ENCODE measurements at regions not wholly inside any gene's neighbourhood (a gene's known extent, or its start where the extent isn't known, plus 50 kb on each side); places are given as distances from the start of the nearest gene placed in this dataset.
"Not testable (repeated sequence)": the region's sequence is repeated elsewhere in the genome, so short reads cannot be mapped to it uniquely, and the experiment has no call there.

DNA sequence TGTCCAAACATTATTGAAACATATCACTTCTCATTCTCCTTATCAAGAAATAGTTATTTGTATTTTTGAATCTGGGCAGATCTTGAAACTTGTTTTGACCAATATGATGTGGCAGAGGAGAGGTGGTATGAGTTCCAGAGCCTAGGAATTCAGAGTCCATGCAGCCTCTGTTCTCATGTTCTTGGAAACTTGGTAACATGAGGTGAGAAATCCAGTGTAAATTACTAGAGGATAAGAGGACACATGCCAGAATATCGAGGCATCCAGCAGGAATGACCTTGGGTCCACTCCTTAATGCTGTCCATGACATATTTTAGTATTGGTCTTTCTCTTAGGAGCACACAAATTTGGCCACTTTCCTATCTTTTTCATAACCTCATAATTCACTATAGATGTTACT is 1374.6 kb downstream of the FSCB start:
- DNase-seq, result no peak

DNA sequence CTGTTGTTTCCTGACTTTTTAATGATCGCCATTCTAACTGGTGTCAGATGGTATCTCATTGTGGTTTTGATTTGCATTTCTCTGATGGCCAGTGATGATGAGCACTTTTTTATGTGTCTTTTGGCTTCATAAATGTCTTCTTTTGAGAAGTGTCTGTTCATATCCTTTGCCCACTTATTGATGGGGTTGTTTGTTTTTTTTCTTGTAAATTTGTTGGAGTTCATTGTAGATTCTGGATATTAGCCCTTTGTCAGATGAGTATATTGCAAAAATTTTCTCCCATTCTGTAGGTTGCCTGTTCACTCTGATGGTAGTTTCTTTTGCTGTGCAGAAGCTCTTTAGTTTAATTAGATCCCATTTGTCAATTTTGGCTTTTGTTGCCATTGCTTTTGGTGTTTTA is 1378.7 kb downstream of the FSCB start:
- DNase-seq, result not testable (repeated sequence)

GRCh38 chr14:43127874-43128273 is 1379.2 kb downstream of the FSCB start:
- DNase-seq, result not testable (repeated sequence)

DNA sequence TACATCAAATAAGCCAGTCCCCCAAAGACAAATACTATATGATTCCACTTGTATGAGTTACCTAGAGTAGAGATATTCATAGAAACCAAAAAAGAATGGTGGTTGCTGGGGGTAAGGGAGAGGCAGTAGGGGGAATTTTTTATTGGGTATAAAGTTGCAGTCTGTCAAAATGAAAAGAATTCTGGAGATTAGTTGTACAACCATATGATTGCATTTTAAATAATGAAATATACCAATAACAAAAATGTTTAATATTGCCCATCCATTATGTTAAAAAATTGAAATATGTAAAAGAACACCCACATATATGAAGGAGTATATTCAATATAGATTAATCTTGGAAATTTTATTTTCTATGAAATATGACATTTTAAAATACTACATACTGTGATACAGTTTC is 1383.5 kb downstream of the FSCB start:
- DNase-seq, result no peak

GRCh38 chr14:43119672-43120071 is 1387.4 kb downstream of the FSCB start:
- no peak for DNase-seq

DNA sequence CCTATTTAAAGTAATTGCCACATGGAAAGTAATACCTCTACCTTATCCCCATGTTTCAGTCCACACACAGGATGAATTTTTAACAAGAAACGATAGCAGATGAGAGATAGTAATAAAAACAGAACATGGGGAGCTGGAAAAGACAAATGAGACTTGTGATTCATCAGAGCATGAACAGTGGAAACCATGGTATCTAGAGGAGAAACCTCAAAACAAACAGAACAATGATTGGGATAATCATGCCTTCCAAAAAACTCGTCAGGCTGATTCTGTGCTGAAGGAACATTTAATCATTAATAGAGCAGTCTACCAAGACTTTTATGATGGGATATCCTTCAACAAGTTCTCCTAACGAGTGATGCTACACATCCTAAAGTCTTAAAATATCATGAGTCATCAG is 1390.7 kb downstream of the FSCB start:
- no peak for DNase-seq

DNA sequence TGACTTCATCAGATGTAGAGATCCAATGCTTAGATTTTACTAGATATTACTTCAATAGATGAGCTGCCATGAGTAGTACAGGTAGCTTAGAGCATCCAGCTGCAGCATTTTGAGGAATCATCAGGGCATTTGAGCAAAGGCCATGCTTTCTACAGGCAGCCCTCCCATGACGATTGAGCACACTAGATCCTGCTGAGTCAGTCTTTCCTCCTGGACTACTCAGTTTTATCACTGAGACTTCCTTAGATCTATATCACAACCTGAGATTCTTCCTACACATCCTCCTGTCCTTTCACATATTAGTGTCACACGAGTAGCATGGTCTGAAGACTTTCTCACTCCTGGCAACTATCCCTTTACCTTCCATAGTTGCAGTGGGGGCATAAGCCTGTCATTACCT is 1401.8 kb downstream of the FSCB start:
- DNase-seq, result no peak

DNA sequence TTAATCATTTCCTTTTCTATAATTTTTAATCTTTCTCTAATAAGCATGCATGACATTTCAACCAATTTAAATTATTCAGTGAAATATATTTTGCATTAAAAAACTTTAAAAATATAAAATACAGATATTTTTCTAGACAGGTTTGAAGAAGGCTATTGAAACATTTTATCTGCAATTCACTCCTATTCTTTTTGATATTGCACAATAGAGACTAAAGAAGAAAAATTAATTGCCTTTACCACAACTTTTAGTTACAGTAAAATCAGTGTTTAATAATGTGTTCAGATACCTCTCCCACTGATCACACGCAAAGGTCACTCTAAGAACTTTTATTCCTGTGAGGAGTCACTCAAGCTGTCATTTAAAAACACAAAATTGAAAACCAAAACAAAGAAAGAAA is 1416.7 kb downstream of the FSCB start:
- no peak for DNase-seq

- no peak for DNase-seq
These were observed 1419.4 kb downstream of the FSCB start for GRCh38 chr14:43087666-43088065.

GRCh38 chr14:43085819-43086218 is 1421.3 kb downstream of the FSCB start:
- DNase-seq, result no peak

- not testable (repeated sequence) for DNase-seq
These were observed 1439.7 kb downstream of the FSCB start for GRCh38 chr14:43067372-43067771.

DNA sequence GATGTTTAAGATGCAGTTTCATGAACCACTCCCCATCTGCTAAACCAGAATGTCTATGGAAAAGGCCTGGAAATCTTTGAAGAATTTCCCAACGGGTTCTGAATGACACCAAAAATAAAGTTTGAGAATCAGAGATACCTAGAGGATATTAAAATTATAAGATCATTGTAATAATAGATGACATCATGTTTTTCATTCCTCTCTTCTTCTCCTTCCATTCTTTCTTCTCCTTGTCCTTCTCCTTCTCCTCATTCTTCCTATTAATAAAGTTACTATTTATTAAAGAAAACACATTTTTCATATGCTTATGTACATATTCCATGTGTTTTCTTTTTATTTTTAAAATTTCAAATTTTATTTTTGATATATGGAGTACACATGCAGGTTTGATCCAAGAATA is 1449.4 kb downstream of the LRFN5 start:
- no peak for DNase-seq

GRCh38 chr14:43052897-43053296 is 1446.2 kb downstream of the LRFN5 start:
- DNase-seq, result no peak

DNA sequence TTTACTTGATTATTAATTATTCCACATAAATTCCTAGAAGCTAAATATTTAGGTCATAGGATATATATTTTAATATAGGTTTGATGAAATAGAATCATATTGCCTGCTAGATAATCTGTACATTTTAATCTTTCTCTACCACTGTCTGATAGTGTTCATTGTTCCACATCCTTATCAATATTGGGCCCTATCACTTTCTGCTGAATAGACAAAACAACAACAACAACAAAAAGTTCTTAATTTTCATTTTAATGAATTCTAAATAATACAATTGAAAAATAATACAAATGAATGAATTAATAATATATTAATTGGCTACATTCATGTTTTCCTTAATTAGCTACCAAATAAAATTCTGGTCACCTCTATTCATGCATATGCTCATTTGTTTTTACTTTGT is 1437.2 kb downstream of the LRFN5 start:
- DNase-seq, result no peak

GRCh38 chr14:43042408-43042807 is 1435.7 kb downstream of the LRFN5 start:
- DNase-seq, result no peak

- no peak for DNase-seq
These were observed 1435.3 kb downstream of the LRFN5 start for GRCh38 chr14:43041976-43042375.

DNA sequence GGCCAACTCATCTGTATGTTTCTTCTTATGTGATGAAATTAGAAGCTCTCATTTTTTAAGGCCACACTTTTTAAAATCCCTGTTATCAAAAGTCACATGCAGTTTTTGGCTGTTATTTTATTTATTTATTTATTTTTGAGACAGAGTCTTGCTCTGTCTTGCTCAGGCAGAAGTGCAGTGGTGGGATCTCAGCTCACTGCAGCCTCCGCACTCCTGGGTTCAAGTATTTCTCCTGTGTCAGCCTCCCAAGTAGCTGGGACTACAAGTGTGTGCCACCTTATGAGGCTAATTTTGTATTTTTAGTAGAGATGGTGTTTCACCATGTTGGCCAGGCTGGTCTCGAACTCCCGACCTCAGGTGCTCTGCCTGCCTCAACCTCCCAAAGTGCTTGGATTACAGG is 1434.5 kb downstream of the LRFN5 start:
- DNase-seq, result no peak

- DNase-seq, result no peak
These were observed 1433.2 kb downstream of the LRFN5 start for GRCh38 chr14:43039881-43040280.

DNA sequence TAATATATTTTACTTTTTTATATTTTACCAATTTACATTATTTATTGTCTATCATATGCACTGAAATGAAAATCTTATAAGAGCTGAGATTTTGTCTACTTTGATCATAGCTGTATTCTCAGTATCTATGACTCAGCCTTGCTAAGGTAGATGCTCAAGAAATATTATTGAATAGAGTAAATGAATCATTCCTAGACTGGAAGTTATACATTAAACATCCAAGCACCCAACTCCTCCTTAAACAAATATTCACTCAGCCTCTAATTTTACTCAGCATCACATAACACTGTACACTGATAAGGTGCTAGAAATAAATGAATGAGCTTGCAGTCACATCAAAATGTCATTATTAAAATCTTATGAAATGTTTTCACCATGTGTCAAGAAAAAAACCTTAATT is 1424.9 kb downstream of the LRFN5 start:
- DNase-seq, result no peak

DNA sequence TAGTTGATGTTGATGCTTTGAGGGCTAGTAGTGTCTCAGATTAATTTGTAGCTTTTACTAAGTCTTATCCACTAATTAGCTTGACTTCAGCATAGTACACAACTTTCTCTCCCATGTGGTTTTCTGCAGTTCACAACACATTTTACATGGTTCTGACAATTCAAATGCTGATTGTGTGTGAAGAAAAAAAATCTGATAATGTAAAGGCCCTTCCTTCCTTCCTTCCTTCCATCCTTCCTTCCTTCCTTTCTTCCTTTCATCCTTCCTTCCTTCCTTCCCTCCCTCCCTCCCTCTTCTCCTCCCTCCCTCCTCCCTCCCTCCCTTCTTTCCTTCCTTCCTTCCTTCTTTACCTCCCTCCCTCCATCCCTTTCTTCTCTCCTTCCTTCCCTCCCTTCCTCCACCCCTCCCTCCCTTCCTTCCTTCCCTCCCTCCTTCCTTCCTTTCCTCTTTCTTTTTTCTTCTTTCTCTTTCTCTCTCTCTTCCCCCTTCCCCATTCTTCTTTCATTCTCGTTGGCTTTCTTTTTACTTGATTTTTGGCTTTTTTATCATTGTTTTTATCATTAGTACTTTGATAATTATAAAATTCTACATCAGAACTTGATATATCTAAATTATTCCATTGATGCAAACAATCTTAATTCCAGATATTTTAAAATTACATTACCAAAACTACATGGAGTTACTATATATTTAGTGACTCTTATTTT is 1415.6 kb downstream of the LRFN5 start:
- no peak for DNase-seq

DNA sequence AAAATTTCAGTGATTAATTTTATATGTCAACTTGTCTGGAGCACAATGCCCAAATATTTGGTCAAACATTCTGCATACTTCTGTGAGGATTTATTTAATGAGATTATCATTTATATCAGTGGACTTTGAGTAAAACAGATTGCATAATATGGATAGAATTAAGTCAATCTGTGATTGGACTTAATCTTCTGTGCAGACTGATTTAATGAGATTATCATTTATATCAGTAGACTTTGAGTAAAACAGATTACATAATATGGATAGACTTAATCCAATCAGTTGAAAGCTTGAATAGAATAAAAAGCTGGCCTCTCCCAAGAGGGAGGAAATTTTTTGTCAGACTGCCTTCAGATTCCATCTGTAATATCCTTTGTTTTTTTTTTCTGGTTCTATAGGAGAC is 1413.2 kb downstream of the LRFN5 start:
- no peak for DNase-seq

GRCh38 chr14:43014338-43014737 is 1407.7 kb downstream of the LRFN5 start:
- DNase-seq, result no peak

DNA sequence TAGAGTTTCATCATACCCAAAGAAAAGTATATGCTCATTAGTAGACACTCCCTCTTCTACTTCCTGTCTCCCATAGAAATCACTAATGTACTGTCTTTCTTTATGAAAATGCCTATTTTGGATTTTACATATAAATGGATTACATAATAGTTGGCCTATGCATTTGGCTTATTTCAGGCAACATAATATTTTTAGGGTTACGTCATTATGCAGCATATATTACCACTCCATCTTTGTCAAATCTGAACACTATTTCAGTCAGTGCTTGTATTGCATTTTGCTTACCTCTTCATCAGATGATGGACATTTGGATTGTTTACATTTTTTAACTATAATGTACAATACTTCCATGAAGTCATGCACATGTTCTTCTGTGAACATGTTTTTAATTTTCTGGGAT is 1406.1 kb downstream of the LRFN5 start:
- no peak for DNase-seq

DNA sequence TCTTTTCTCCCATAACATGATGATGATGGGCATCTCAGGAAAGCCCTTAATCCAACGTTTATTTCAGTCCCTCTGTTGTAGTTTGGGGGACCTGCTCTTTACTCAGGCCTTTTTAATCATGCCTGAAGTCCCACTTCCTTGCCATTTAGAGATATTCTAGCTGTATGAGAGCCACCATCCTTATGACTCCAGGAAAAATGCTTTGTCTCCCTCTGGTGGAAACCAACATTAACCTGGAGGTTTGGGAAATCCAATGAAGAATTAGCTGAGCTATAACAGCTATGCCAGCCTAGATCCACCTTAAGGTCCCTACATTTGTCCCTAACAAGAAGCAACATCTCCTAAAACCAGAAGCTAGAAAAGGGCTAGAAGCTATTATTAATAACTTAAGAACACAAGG is 1399.1 kb downstream of the LRFN5 start:
- no peak for DNase-seq

GRCh38 chr14:43003845-43004244 is 1397.2 kb downstream of the LRFN5 start:
- no peak for DNase-seq

DNA sequence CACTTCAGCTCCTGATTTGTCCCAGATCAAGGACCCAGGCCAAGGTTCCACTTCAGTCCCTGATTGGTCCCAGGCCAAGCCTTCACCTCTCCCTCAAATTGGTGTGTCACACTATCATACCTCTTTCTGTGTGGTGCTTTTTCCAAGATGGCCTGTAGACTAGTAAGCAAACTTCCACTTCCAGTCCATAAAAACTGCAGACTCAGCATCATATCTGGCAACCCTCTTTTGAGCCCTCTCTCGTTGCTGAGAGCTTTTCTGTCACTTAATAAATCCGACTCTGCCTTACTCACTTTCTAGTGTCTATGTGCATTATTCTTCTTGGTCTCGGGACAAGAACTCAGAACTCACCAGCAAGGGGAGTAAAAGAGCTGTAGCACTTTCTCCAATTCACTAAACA is 1395.1 kb downstream of the LRFN5 start:
- DNase-seq, result no peak

Measured in GF-D8 (cell line).